ENCODE measurements at regions not wholly inside any gene's neighbourhood (a gene's known extent, or its start where the extent isn't known, plus 50 kb on each side); places are given as distances from the start of the nearest gene placed in this dataset.

- no peak for TF ChIP-seq POLR2A (IDR thresholded peaks at IDR 0.05)
- no peak for TF ChIP-seq CTCF (IDR thresholded peaks at IDR 0.05)
These were observed 144.8 kb upstream of the KRR1 start for GRCh38 chr12:75656210-75656609.
